ENCODE measurements at regions not wholly inside any gene's neighbourhood (a gene's known extent, or its start where the extent isn't known, plus 50 kb on each side); places are given as distances from the start of the nearest gene placed in this dataset.
"Not testable (repeated sequence)": the region's sequence is repeated elsewhere in the genome, so short reads cannot be mapped to it uniquely, and the experiment has no call there.

GRCh38 chr1:221604390-221604789, 137.5 kb downstream of the DUSP10 start:
- not testable (repeated sequence) for H3K23ac ChIP-seq (ENCODE audit: low read length); H3K18ac ChIP-seq (ENCODE audit: low read length); H3K4me1 ChIP-seq (ENCODE audit: control insufficient read depth in 1 of 2, insufficient read depth in 2 of 2, low read length in 2 of 2); H3K9ac ChIP-seq (ENCODE audit: low read length); H4K12ac ChIP-seq (ENCODE audit: low read depth, low read length); H3K27ac ChIP-seq (ENCODE audit: low read depth, low read length); H3K79me1 ChIP-seq (ENCODE audit: low read length); H3K27me3 ChIP-seq (ENCODE audit: insufficient read depth, low read length); H3K4ac ChIP-seq (ENCODE audit: low read depth, low read length); H4K91ac ChIP-seq (ENCODE audit: low read depth, low read length); H3K14ac ChIP-seq (ENCODE audit: low read length); H2AK5ac ChIP-seq (ENCODE audit: low read length); H3K4me2 ChIP-seq (ENCODE audit: low read length); H2BK12ac ChIP-seq (ENCODE audit: low read length); H3K4me3 ChIP-seq (ENCODE audit: low read depth, low read length); H3K79me2 ChIP-seq (ENCODE audit: control insufficient read depth, insufficient read depth, low read length, poor library complexity); DNase-seq; H3K36me3 ChIP-seq (ENCODE audit: control insufficient read depth in 1 of 2, insufficient read depth in 2 of 2, low read length in 2 of 2); H3K9me3 ChIP-seq (ENCODE audit: insufficient read depth, low read depth, low read length); H2BK120ac ChIP-seq (ENCODE audit: insufficient read depth, low read length, poor library complexity); H2AFZ ChIP-seq (ENCODE audit: insufficient read depth, low read length, poor library complexity); H2BK5ac ChIP-seq (ENCODE audit: low read depth, low read length, poor library complexity); H4K8ac ChIP-seq (ENCODE audit: low read depth, low read length)

DNA sequence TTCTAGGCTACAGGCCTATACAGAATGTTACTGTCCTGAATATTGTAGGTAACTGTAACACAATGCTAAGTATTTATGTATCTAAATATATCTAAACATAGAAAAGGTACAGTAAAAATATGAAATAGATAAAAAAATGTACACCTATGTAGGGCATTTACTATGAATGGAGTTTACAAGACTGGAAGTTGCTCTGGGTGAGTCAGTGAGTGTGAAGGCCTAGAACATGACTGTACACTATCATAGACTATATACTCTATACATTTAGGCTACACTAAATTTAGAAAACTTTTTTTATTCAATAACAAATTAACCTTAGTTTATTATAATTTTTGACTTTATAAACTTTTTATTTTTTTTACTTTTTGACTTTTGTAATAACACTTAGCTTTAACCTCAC, 136.9 kb downstream of the DUSP10 start:
- no peak overlapping the region for H3K4me3 ChIP-seq (ENCODE audit: low read depth, low read length)
- H3K79me1 ChIP-seq (ENCODE audit: low read length): no peaks in the 10 kb centered on the region
- no peak overlapping the region for H4K8ac ChIP-seq (ENCODE audit: low read depth, low read length)
- H2BK12ac ChIP-seq (ENCODE audit: low read length): no peak overlapping the region
- no peak overlapping the region for H3K4ac ChIP-seq (ENCODE audit: low read depth, low read length)
- H3K4me1 ChIP-seq (ENCODE audit: control insufficient read depth in 1 of 2, insufficient read depth in 2 of 2, low read length in 2 of 2): no peaks in the 10 kb centered on the region
- no peak overlapping the region for H2AFZ ChIP-seq (ENCODE audit: insufficient read depth, low read length, poor library complexity)
- no peaks in the 10 kb centered on the region for H3K36me3 ChIP-seq (ENCODE audit: control insufficient read depth in 1 of 2, insufficient read depth in 2 of 2, low read length in 2 of 2)
- no peak overlapping the region for H4K12ac ChIP-seq (ENCODE audit: low read depth, low read length)
- H2AK5ac ChIP-seq (ENCODE audit: low read length): no peak overlapping the region
- no peak overlapping the region for H3K27ac ChIP-seq (ENCODE audit: low read depth, low read length)
- H3K9me3 ChIP-seq (ENCODE audit: insufficient read depth, low read depth, low read length): no peaks in the 10 kb centered on the region
- H2BK120ac ChIP-seq (ENCODE audit: insufficient read depth, low read length, poor library complexity): no peak overlapping the region
- H3K23ac ChIP-seq (ENCODE audit: low read length): no peak overlapping the region
- no peak overlapping the region for H4K91ac ChIP-seq (ENCODE audit: low read depth, low read length)
- no peaks in the 10 kb centered on the region for H3K79me2 ChIP-seq (ENCODE audit: control insufficient read depth, insufficient read depth, low read length, poor library complexity)
- peak in 1 of 2 donors; percentile 46 for DNase-seq
- no peak overlapping the region for H3K18ac ChIP-seq (ENCODE audit: low read length)
- no peaks in the 10 kb centered on the region for H3K27me3 ChIP-seq (ENCODE audit: insufficient read depth, low read length)
- H3K9ac ChIP-seq (ENCODE audit: low read length): no peak overlapping the region
- H2BK5ac ChIP-seq (ENCODE audit: low read depth, low read length, poor library complexity): no peak overlapping the region
- H3K14ac ChIP-seq (ENCODE audit: low read length): no peak overlapping the region
- no peak overlapping the region for H3K4me2 ChIP-seq (ENCODE audit: low read length)

DNA sequence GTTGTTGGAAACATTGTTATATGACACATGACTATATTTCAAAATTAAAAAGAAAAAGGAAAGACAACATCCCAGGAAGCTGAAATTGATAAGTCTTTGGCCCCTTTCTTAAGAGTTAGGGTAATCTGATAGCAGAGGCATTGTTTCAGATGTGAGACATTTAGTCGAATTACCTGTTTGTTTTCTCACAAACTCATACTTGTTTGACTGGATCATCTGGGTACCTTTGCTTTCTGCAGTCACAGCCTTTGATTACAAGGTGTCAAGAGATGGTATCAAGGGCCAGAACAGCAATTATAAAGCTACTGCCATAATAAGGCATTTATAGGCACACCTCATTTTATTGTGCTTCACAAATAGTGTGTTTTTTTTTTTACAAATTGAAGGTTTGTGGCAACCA, 136.3 kb downstream of the DUSP10 start:
- Histone ChIP-seq H3K27ac (ENCODE audit: low read depth, low read length) (no peak overlapping the region), H3K36me3 (ENCODE audit: control insufficient read depth in 1 of 2, insufficient read depth in 2 of 2, low read length in 2 of 2) (no peaks in the 10 kb centered on the region), H3K9me3 (ENCODE audit: insufficient read depth, low read depth, low read length) (no peaks in the 10 kb centered on the region), H3K9ac (ENCODE audit: low read length) (no peak overlapping the region), H3K14ac (ENCODE audit: low read length) (no peak overlapping the region), H4K12ac (ENCODE audit: low read depth, low read length) (no peak overlapping the region), H2AFZ (ENCODE audit: insufficient read depth, low read length, poor library complexity) (no peak overlapping the region), H4K91ac (ENCODE audit: low read depth, low read length) (no peak overlapping the region), H3K4me3 (ENCODE audit: low read depth, low read length) (no peak overlapping the region), H4K8ac (ENCODE audit: low read depth, low read length) (no peak overlapping the region), H2AK5ac (ENCODE audit: low read length) (no peak overlapping the region), H3K4ac (ENCODE audit: low read depth, low read length) (no peak overlapping the region), H2BK12ac (ENCODE audit: low read length) (no peak overlapping the region), H2BK120ac (ENCODE audit: insufficient read depth, low read length, poor library complexity) (no peak overlapping the region), H2BK5ac (ENCODE audit: low read depth, low read length, poor library complexity) (no peak overlapping the region), H3K27me3 (ENCODE audit: insufficient read depth, low read length) (no peaks in the 10 kb centered on the region), H3K4me2 (ENCODE audit: low read length) (no peak overlapping the region), H3K18ac (ENCODE audit: low read length) (no peak overlapping the region), H3K79me1 (ENCODE audit: low read length) (no peaks in the 10 kb centered on the region), H3K4me1 (ENCODE audit: control insufficient read depth in 1 of 2, insufficient read depth in 2 of 2, low read length in 2 of 2) (no peaks in the 10 kb centered on the region), H3K23ac (ENCODE audit: low read length) (no peak overlapping the region), H3K79me2 (ENCODE audit: control insufficient read depth, insufficient read depth, low read length, poor library complexity) (no peaks in the 10 kb centered on the region)
- no CpG with 5 or more reads among the region's 1 CpG for WGBS (ENCODE audit: extremely low coverage, insufficient coverage, insufficient read length)
- DNase-seq: peak in 1 of 2 donors; percentile 65

- no peak overlapping the region for H2BK120ac ChIP-seq (ENCODE audit: insufficient read depth, low read length, poor library complexity)
- no peak overlapping the region for H3K27ac ChIP-seq (ENCODE audit: low read depth, low read length)
- no peak overlapping the region for H3K14ac ChIP-seq (ENCODE audit: low read length)
- no peaks in the 10 kb centered on the region for H3K36me3 ChIP-seq (ENCODE audit: control insufficient read depth in 1 of 2, insufficient read depth in 2 of 2, low read length in 2 of 2)
- H3K23ac ChIP-seq (ENCODE audit: low read length): no peak overlapping the region
- H3K27me3 ChIP-seq (ENCODE audit: insufficient read depth, low read length): no peaks in the 10 kb centered on the region
- no peak overlapping the region for H2BK12ac ChIP-seq (ENCODE audit: low read length)
- H4K8ac ChIP-seq (ENCODE audit: low read depth, low read length): no peak overlapping the region
- H4K12ac ChIP-seq (ENCODE audit: low read depth, low read length): no peak overlapping the region
- no peak overlapping the region for H3K9ac ChIP-seq (ENCODE audit: low read length)
- no peaks in the 10 kb centered on the region for H3K79me1 ChIP-seq (ENCODE audit: low read length)
- no peak overlapping the region for H3K18ac ChIP-seq (ENCODE audit: low read length)
- no peak overlapping the region for H2BK5ac ChIP-seq (ENCODE audit: low read depth, low read length, poor library complexity)
- H2AK5ac ChIP-seq (ENCODE audit: low read length): no peak overlapping the region
- H3K79me2 ChIP-seq (ENCODE audit: control insufficient read depth, insufficient read depth, low read length, poor library complexity): no peaks in the 10 kb centered on the region
- no peak overlapping the region for H2AFZ ChIP-seq (ENCODE audit: insufficient read depth, low read length, poor library complexity)
- H4K91ac ChIP-seq (ENCODE audit: low read depth, low read length): no peak overlapping the region
- WGBS (ENCODE audit: extremely low coverage, insufficient coverage, insufficient read length): no CpG with 5 or more reads among the region's 4 CpGs
- no peaks in the 10 kb centered on the region for H3K4me1 ChIP-seq (ENCODE audit: control insufficient read depth in 1 of 2, insufficient read depth in 2 of 2, low read length in 2 of 2)
- no peaks in the 10 kb centered on the region for H3K9me3 ChIP-seq (ENCODE audit: insufficient read depth, low read depth, low read length)
- H3K4me3 ChIP-seq (ENCODE audit: low read depth, low read length): no peak overlapping the region
- H3K4ac ChIP-seq (ENCODE audit: low read depth, low read length): no peak overlapping the region
- no peak for DNase-seq
- H3K4me2 ChIP-seq (ENCODE audit: low read length): no peak overlapping the region
Measured at GRCh38 chr1:221606256-221606655, 135.6 kb downstream of the DUSP10 start.

DNA sequence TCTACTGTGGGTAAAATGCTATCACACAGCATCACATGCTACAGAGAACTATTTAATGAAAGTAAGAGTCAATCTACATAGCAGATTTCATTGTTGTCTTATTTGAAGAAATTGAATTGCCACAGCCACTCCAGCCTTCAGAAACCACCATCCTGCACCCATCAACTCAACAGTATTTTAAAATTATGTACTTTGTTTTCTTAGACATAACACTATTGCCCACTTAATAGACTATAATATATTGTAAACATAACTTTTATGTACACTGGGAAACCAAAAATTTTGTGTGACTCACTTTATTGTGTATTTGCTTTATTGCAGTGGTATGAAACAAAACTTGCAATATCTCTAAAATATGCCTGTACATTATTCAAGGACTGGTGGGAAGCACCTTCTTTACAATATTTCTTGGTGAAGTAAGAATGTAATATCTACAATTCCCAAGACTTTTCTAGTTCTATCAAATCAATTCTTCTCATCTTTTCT, 133.0 kb downstream of the DUSP10 start:
- no peak overlapping the region for H4K91ac ChIP-seq (ENCODE audit: low read depth, low read length)
- no peak overlapping the region for H3K4me3 ChIP-seq (ENCODE audit: low read depth, low read length)
- H2AK5ac ChIP-seq (ENCODE audit: low read length): no peak overlapping the region
- no peak overlapping the region for H2BK12ac ChIP-seq (ENCODE audit: low read length)
- no peaks in the 10 kb centered on the region for H3K27me3 ChIP-seq (ENCODE audit: insufficient read depth, low read length)
- H3K27ac ChIP-seq (ENCODE audit: low read depth, low read length): no peak overlapping the region
- H3K18ac ChIP-seq (ENCODE audit: low read length): no peak overlapping the region
- H3K9me3 ChIP-seq (ENCODE audit: insufficient read depth, low read depth, low read length): no peaks in the 10 kb centered on the region
- no peak overlapping the region for H3K4ac ChIP-seq (ENCODE audit: low read depth, low read length)
- no peak overlapping the region for H3K4me2 ChIP-seq (ENCODE audit: low read length)
- H3K14ac ChIP-seq (ENCODE audit: low read length): no peak overlapping the region
- H3K79me2 ChIP-seq (ENCODE audit: control insufficient read depth, insufficient read depth, low read length, poor library complexity): no peaks in the 10 kb centered on the region
- no peak overlapping the region for H2AFZ ChIP-seq (ENCODE audit: insufficient read depth, low read length, poor library complexity)
- DNase-seq: no peak
- H4K8ac ChIP-seq (ENCODE audit: low read depth, low read length): no peak overlapping the region
- H3K79me1 ChIP-seq (ENCODE audit: low read length): no peaks in the 10 kb centered on the region
- no peak overlapping the region for H2BK5ac ChIP-seq (ENCODE audit: low read depth, low read length, poor library complexity)
- no peak overlapping the region for H3K9ac ChIP-seq (ENCODE audit: low read length)
- no peak overlapping the region for H3K23ac ChIP-seq (ENCODE audit: low read length)
- H2BK120ac ChIP-seq (ENCODE audit: insufficient read depth, low read length, poor library complexity): no peak overlapping the region
- H4K12ac ChIP-seq (ENCODE audit: low read depth, low read length): no peak overlapping the region
- H3K36me3 ChIP-seq (ENCODE audit: control insufficient read depth in 1 of 2, insufficient read depth in 2 of 2, low read length in 2 of 2): no peaks in the 10 kb centered on the region
- H3K4me1 ChIP-seq (ENCODE audit: control insufficient read depth in 1 of 2, insufficient read depth in 2 of 2, low read length in 2 of 2): peaks cover 0 to 2% of the 10 kb centered on the region in 2 experiments

Data from trophoblast cell (in vitro differentiated cells and primary cell).